ENCODE measurements at regions not wholly inside any gene's neighbourhood (a gene's known extent, or its start where the extent isn't known, plus 50 kb on each side); places are given as distances from the start of the nearest gene placed in this dataset.

- H3K9me3 ChIP-seq (ENCODE audit: low read length): no peaks in the 10 kb centered on the region
- peak overlapping the region; percentile 71 for H3K27ac ChIP-seq (ENCODE audit: low read length)
- peak overlapping the region; percentile 26 for H3K4me2 ChIP-seq (ENCODE audit: low read length)
- H3K79me2 ChIP-seq (replicated peaks; ENCODE audit: insufficient read depth, low read length): no peaks in the 10 kb centered on the region
- H4K20me1 ChIP-seq (ENCODE audit: insufficient read depth): no peaks in the 10 kb centered on the region
- H3K9me2 ChIP-seq (ENCODE audit: insufficient read depth, low read length): no peaks in the 10 kb centered on the region
- no peak for TF ChIP-seq EZH2 (IDR thresholded peaks at IDR 0.05; ENCODE audit: borderline replicate concordance, insufficient read depth, low read length, poor library complexity, severe bottlenecking)
- TF ChIP-seq POLR2AphosphoS5 (IDR thresholded peaks at IDR 0.05): peak; percentile 53
- TF ChIP-seq TAF1 (IDR thresholded peaks at IDR 0.05; ENCODE audit: low read depth): no peak
- peak; percentile 44 for TF ChIP-seq MXI1 (conservative IDR thresholded peaks at IDR 0.05; ENCODE audit: poor library complexity, severe bottlenecking)
- peak; percentile 24 for TF ChIP-seq RAD21 (conservative IDR thresholded peaks at IDR 0.05)
- TF ChIP-seq EP300 (conservative IDR thresholded peaks at IDR 0.05; ENCODE audit: poor library complexity, severe bottlenecking): peak; percentile 70
- peak overlapping the region; percentile 15 for H2AFZ ChIP-seq (ENCODE audit: low read depth, low read length)
- H3K9ac ChIP-seq (ENCODE audit: low read length): peak overlapping the region; percentile 56
- H3K4me3 ChIP-seq (ENCODE audit: low read length): peak overlapping the region; percentile 28
- H3K27me3 ChIP-seq (ENCODE audit: insufficient read depth, low read depth, low read length): no peaks in the 10 kb centered on the region
- H3F3A ChIP-seq (ENCODE audit: insufficient read depth, low read length, poor library complexity, severe bottlenecking): no peaks in the 10 kb centered on the region
- no peaks in the 10 kb centered on the region for H3K36me3 ChIP-seq (ENCODE audit: insufficient read depth, low read length)
Observed at GRCh38 chr2:234335661-234336228, 161.1 kb downstream of the ARL4C start.

- H3K9me2 ChIP-seq (ENCODE audit: insufficient read depth, low read length): no peaks in the 10 kb centered on the region
- peak overlapping the region; percentile 71 for H3K27ac ChIP-seq (ENCODE audit: low read length)
- no peak overlapping the region for H3K4me2 ChIP-seq (ENCODE audit: low read length)
Observed at GRCh38 chr2:234334756-234335155, 162.1 kb downstream of the ARL4C start.

More at GRCh38 chr2:234334756-234335155, 162.1 kb downstream of the ARL4C start:
- H2AFZ ChIP-seq (ENCODE audit: low read depth, low read length): no peak overlapping the region
- no peak overlapping the region for H3K9ac ChIP-seq (ENCODE audit: low read length)
- H3K4me3 ChIP-seq (ENCODE audit: low read length): no peak overlapping the region
- no peaks in the 10 kb centered on the region for H3K36me3 ChIP-seq (ENCODE audit: insufficient read depth, low read length)
- H3K79me2 ChIP-seq (replicated peaks; ENCODE audit: insufficient read depth, low read length): no peaks in the 10 kb centered on the region
- no peaks in the 10 kb centered on the region for H3F3A ChIP-seq (ENCODE audit: insufficient read depth, low read length, poor library complexity, severe bottlenecking)
- H3K27me3 ChIP-seq (ENCODE audit: insufficient read depth, low read depth, low read length): no peaks in the 10 kb centered on the region
- TF ChIP-seq REST (IDR thresholded peaks at IDR 0.05; ENCODE audit: borderline replicate concordance): no peak
- TF ChIP-seq MXI1 (conservative IDR thresholded peaks at IDR 0.05; ENCODE audit: poor library complexity, severe bottlenecking): no peak
- no peak for TF ChIP-seq SMC3 (conservative IDR thresholded peaks at IDR 0.05; ENCODE audit: poor library complexity)
- no peak for TF ChIP-seq EP300 (conservative IDR thresholded peaks at IDR 0.05; ENCODE audit: poor library complexity, severe bottlenecking)
- no peak for TF ChIP-seq CTCF (IDR thresholded peaks at IDR 0.05; ENCODE audit: poor library complexity, severe bottlenecking)
- no peak for TF ChIP-seq EZH2 (IDR thresholded peaks at IDR 0.05; ENCODE audit: borderline replicate concordance, insufficient read depth, low read length, poor library complexity, severe bottlenecking)
- TF ChIP-seq POLR2AphosphoS5 (IDR thresholded peaks at IDR 0.05): no peak
- TF ChIP-seq RAD21 (conservative IDR thresholded peaks at IDR 0.05): no peak
- TF ChIP-seq TAF1 (IDR thresholded peaks at IDR 0.05; ENCODE audit: low read depth): no peak
- no peaks in the 10 kb centered on the region for H4K20me1 ChIP-seq (ENCODE audit: insufficient read depth)
- H3K9me3 ChIP-seq (ENCODE audit: low read length): no peaks in the 10 kb centered on the region
